Muscle of leg (tissue), 3 donors: ENCODE measurements at regions not wholly inside any gene's neighbourhood (a gene's known extent, or its start where the extent isn't known, plus 50 kb on each side); places are given as distances from the start of the nearest gene placed in this dataset.
A peak's percentile ranks its signal among the peaks of the same experiment; 100 is the strongest.

Experiments used
- DNase-seq: peaks from one replicate; pipeline ENCODE4 v3.0.0; 2013
- H3K27ac ChIP-seq: one replicate; pipeline ENCODE4 v1.5.1; 2013; ENCODE audit warnings: mild to moderate bottlenecking, low read length, control low read depth
- H3K27me3 ChIP-seq: one replicate; pipeline ENCODE4 v1.6.1; 2013; ENCODE audit warnings: low read length; ENCODE audit not compliant: control insufficient read depth, insufficient read depth
- H3K36me3 ChIP-seq: one replicate; pipeline ENCODE4 v1.6.1; 2013; ENCODE audit warnings: low read length; ENCODE audit not compliant: control insufficient read depth, insufficient read depth
- H3K4me1 ChIP-seq: one replicate; pipeline ENCODE4 v1.6.1; 2013; ENCODE audit warnings: low read length; ENCODE audit not compliant: control insufficient read depth, insufficient read depth
- H3K4me3 ChIP-seq: one replicate; pipeline ENCODE4 v1.5.1; 2013; ENCODE audit warnings: low read length, control low read depth
- H3K9me3 ChIP-seq: replicated peaks from 2 replicates; pipeline ENCODE4 v1.6.1; 2013; ENCODE audit warnings: low read depth, low read length; ENCODE audit not compliant: control insufficient read depth
- WGBS: methylation state at CpG from one replicate; pipeline ENCODE4 v1.1.5; 2013; ENCODE audit warnings: missing lambda C conversion rate; ENCODE audit not compliant: insufficient coverage; 5-methylcytosine and 5-hydroxymethylcytosine counted together

DNA sequence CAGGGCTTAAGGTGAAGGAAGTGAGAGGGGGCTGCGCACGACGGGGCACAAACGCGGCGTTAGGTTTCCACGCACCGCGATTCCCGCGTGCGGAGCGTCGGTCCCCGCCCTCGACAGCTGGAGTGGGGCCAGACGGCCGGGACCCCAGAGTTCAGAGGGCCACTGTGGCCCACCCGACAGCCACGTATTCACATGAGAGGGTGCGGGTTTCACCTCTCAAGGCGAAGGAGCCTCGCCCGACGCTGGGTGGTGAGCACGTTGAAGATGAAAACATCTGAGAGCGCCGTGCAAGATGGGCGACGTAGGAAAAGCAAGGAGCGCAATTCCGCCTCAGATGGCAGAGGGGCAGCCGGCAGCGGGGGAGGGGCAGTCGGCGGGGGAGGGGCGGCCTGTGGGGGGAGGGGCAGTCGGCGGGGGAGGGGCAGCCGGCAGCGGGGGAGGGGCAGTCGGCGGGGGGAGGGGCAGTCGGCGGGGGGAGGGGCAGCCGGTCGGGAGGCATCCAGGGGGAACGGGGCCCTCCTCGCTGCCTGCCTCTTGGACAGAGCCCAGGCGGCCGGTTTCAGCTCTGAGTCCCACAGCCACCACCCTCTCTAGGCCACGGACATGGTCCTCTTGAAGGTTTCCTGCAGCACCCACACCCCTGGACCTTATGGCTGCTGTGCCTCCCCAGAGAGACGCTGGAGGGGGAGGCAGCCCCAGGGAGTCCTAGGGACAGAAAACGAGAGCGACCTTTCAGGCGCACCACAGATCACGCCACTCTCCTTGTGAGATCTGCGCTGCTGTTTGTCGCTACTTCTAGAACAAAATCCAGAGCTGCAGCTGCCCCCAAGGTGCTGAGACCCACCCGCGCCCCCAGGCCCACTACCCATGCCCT, 113.7 kb downstream of the DLL1 start:
- Histone ChIP-seq H3K4me3 (peak overlapping the region; percentile 13), H3K4me1 (peaks cover 57% of the 10 kb centered on the region), H3K9me3 (no peaks in the 10 kb centered on the region), H3K36me3 (no peaks in the 10 kb centered on the region), H3K27me3 (peaks cover 9% of the 10 kb centered on the region), H3K27ac (peak overlapping the region; percentile 62)
- no peak for DNase-seq
- 82% methylated on average over 38 of the region's 61 CpGs for WGBS

- DNase-seq = peak; percentile 37
- Histone ChIP-seq H3K4me3 (peak overlapping the region; percentile 13), H3K4me1 (peaks cover 57% of the 10 kb centered on the region), H3K27ac (peak overlapping the region; percentile 62), H3K27me3 (peaks cover 2% of the 10 kb centered on the region), H3K36me3 (no peaks in the 10 kb centered on the region), H3K9me3 (no peaks in the 10 kb centered on the region)
- 46% methylated on average over 43 of the region's 51 CpGs for WGBS
Observed at GRCh38 chr6:170176136-170176897, 114.6 kb downstream of the DLL1 start.

DNA sequence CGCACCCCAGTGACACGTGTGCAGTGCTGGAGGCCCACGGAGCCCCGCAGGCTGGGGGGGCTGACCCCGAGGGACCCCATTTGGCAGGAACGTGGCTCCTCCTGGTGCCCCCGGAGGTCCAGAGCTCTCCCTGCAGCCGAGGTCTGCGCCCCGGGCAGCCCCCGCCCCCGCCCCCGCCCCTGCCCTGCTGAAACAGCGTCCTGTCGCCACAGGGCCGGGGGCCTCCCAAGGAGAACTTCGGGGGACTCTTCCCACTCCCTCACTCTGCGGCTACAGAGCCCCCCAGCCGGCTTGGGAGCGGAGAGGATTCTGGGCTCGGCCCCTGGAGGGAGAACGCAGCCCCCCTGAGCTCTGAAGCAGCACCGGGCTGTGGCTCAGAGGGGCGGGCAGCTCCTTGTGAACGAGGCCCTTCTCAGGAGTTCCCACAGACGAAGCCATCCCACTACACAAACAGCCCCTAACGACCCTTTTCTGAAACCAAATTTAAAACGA, 115.2 kb downstream of the DLL1 start:
- DNase-seq = no peak
- Histone ChIP-seq H3K4me3 (no peak overlapping the region), H3K27ac (no peak overlapping the region), H3K4me1 (peaks cover 57% of the 10 kb centered on the region), H3K27me3 (peaks cover 2% of the 10 kb centered on the region), H3K36me3 (no peaks in the 10 kb centered on the region), H3K9me3 (peaks cover 2% of the 10 kb centered on the region)
- 67% methylated on average over 5 of the region's 28 CpGs for WGBS

GRCh38 chr6:170174771-170175643, 115.9 kb downstream of the DLL1 start:
- 86% methylated on average over 27 of the region's 37 CpGs for WGBS
- H3K4me3 ChIP-seq = no peak overlapping the region
- peaks cover 2% of the 10 kb centered on the region for H3K9me3 ChIP-seq
- no peak overlapping the region for H3K27ac ChIP-seq
- DNase-seq = no peak
- peaks cover under 1% of the 10 kb centered on the region for H3K27me3 ChIP-seq
- H3K4me1 ChIP-seq = peaks cover 57% of the 10 kb centered on the region
- H3K36me3 ChIP-seq = no peaks in the 10 kb centered on the region

DNA sequence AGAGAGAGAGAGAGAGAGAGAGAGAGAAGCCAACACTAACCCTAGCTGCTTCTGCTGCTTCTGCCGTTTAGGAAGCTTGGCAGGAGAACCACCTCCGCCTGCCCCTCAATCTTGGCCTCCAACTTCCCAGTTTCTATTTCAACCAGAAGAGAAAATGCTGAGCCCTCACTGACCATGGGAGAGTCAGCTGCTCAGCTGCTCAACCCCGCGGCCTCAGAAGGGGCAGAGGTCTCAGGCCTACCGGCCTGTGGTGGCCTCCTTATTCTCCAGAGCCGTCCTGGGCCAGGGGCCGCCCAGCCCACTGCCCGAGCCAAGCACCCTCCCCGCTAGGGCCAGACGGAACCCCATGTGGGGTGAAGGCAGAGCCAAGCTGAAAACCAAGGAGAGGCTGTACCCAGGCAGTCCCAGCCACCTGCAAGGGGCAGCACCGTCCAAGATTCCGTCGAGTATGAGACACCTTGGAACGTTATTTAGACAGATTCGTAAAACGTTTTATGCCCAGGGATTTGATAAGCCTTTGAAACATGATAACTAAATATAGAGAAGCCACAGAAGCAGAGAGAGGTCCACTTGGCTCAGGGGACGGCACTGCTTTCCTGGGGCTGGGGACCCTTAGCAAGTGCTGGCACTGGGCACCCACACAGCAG, 116.6 kb downstream of the DLL1 start:
- peak overlapping the region; percentile 54 for H3K27ac ChIP-seq
- peak; percentile 76 for DNase-seq
- H3K27me3 ChIP-seq = no peaks in the 10 kb centered on the region
- peaks cover 57% of the 10 kb centered on the region for H3K4me1 ChIP-seq
- H3K36me3 ChIP-seq = no peaks in the 10 kb centered on the region
- H3K9me3 ChIP-seq = peaks cover 2% of the 10 kb centered on the region
- H3K4me3 ChIP-seq = no peak overlapping the region
- WGBS = 60% methylated on average over 15 of the region's 17 CpGs

DNA sequence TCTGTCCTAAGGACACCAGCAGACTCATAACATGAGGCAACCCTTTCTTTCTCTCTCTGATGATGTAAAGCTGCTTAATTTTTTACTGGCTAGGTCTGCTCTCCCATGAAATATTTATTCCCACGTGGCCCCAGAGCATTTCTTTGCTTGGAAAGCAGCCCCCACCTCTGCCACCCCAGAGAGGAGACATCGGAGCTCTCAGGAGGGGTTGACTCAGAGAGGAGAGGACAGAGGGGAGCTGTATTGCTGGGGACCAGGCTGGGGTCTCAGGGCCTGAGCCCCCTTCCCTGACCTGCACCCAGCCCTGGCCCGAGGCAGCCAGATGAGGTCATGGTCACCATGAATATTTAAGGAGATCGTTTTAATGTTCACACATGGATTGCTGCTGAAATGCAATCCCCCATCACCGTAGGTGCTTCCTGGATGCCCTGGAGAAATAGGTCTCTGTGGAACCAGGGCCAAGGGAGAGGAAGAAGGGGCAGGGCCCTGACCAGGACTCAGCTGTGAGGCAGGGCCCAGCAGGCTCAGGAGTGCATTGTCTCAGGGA, 117.5 kb downstream of the DLL1 start:
- no peaks in the 10 kb centered on the region for H3K36me3 ChIP-seq
- peaks cover 51% of the 10 kb centered on the region for H3K4me1 ChIP-seq
- peaks cover 2% of the 10 kb centered on the region for H3K9me3 ChIP-seq
- no peak overlapping the region for H3K4me3 ChIP-seq
- WGBS = no CpG with 5 or more reads among the region's 5 CpGs
- no peaks in the 10 kb centered on the region for H3K27me3 ChIP-seq
- no peak for DNase-seq
- peak overlapping the region; percentile 54 for H3K27ac ChIP-seq

DNA sequence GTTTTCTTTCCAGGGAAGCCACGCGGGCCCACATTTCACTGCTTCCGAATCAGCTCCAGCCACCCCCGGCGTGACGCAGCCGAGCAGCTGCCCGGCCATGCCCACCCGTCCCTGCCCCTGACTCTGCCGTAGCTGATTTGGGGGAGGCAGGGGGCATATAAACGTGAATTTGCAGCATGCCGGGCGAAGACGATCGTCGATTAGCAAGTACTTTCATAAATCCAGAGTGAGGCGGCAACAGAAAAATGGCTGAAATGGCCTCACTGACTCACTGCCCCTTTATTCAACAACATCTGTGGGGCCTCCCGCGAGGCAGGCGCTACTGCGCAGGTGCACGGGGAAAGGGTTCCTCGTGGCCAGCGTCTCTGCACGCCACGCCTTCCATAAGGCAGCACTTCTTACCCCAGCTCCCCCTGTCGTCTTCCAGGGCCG, 118.0 kb downstream of the DLL1 start:
- no peak for DNase-seq
- no peaks in the 10 kb centered on the region for H3K36me3 ChIP-seq
- no peak overlapping the region for H3K4me3 ChIP-seq
- peaks cover 48% of the 10 kb centered on the region for H3K4me1 ChIP-seq
- peaks cover under 1% of the 10 kb centered on the region for H3K27me3 ChIP-seq
- H3K9me3 ChIP-seq = peaks cover 2% of the 10 kb centered on the region
- no peak overlapping the region for H3K27ac ChIP-seq
- WGBS = 80% methylated on average over 17 of the region's 28 CpGs

DNA sequence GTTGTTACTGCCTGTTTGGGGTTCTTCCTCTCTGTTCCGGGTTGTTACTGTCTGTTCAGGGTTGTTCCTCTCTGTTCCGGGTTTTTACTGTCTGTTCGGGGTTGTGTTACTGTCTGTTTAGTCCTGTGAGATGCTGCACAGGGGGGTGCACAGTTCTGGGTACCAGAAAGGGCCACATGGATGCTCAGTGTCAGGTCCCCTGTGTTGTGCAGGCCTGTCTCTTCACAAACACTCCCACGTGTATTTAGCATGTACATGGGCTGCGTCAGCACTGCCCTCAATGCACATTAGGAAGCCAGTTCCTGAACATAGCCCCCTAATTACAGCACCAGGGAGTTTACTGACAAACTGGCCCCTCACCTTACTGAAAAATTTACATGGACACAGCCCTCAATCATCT, 118.5 kb downstream of the DLL1 start:
- Histone ChIP-seq H3K9me3 (peaks cover 2% of the 10 kb centered on the region), H3K27ac (no peak overlapping the region), H3K36me3 (no peaks in the 10 kb centered on the region), H3K4me3 (no peak overlapping the region), H3K27me3 (peaks cover 3% of the 10 kb centered on the region), H3K4me1 (peaks cover 45% of the 10 kb centered on the region)
- DNase-seq = no peak
- 69% methylated on average over 4 of the region's 5 CpGs for WGBS

- peaks cover 2% of the 10 kb centered on the region for H3K9me3 ChIP-seq
- peaks cover 4% of the 10 kb centered on the region for H3K27me3 ChIP-seq
- no peak for DNase-seq
- peaks cover 42% of the 10 kb centered on the region for H3K4me1 ChIP-seq
- H3K4me3 ChIP-seq = no peak overlapping the region
- no peak overlapping the region for H3K27ac ChIP-seq
- H3K36me3 ChIP-seq = no peaks in the 10 kb centered on the region
- WGBS = 78% methylated on average over 18 of the region's 19 CpGs
Observed at GRCh38 chr6:170167657-170168159, 123.2 kb downstream of the DLL1 start.
